Keratinocyte (primary cell): ENCODE measurements at regions not wholly inside any gene's neighbourhood (a gene's known extent, or its start where the extent isn't known, plus 50 kb on each side); places are given as distances from the start of the nearest gene placed in this dataset.

Experiments used
- DNase-seq: peaks from one replicate; pipeline ENCODE4 v3.0.0-alpha.2; 2011; ENCODE audit warnings: low read depth, missing footprints, low spot score
- FAIRE-seq: peaks from 2 replicates; lab custom pipeline; 2011; peaks lifted over from hg19 to GRCh38; lab: Jason Lieb, UNC
- H2AFZ ChIP-seq: 2 replicates; pipeline ENCODE4 v1.6.0; 2012; ENCODE audit warnings: low read length, control low read depth, inconsistent platforms; ENCODE audit not compliant: control insufficient read depth
- H3K27ac ChIP-seq: 2 replicates; pipeline ENCODE4 v1.5.1; 2011; ENCODE audit warnings: low read length; ENCODE audit not compliant: control insufficient read depth, insufficient read depth
- H3K27me3 ChIP-seq: 3 replicates; pipeline ENCODE4 v1.6.0; 2011; ENCODE audit warnings: low read length; ENCODE audit not compliant: control insufficient read depth, insufficient read depth; ENCODE audit errors: extremely low read depth
- H3K36me3 ChIP-seq, 2 experiments: 2 replicates in 1 of 2; 3 replicates in 1 of 2; pipeline ENCODE4 v1.5.1; 2011; ENCODE audit warnings: low read length in 2 of 2, mild to moderate bottlenecking in 1 of 2; ENCODE audit not compliant: control insufficient read depth in 2 of 2, insufficient read depth in 2 of 2; ENCODE audit errors: extremely low read depth in 1 of 2
- H3K4me1 ChIP-seq: 3 replicates; pipeline ENCODE4 v1.5.1; 2011; ENCODE audit warnings: low read length; ENCODE audit not compliant: control insufficient read depth, insufficient read depth; ENCODE audit errors: extremely low read depth
- H3K4me2 ChIP-seq: 3 replicates; pipeline ENCODE4 v1.6.0; 2011; ENCODE audit warnings: low read depth, low read length; ENCODE audit not compliant: control insufficient read depth, insufficient read depth; ENCODE audit errors: extremely low read depth
- H3K4me3 ChIP-seq, 3 experiments: fragments of 200-600 bp in 1 of 3; sonication (generic) in 1 of 3; 2 replicates in 2 of 3; 3 replicates in 1 of 3; pipeline ENCODE4 v1.5.1; 2011 to 2016; ENCODE audit warnings: low read length in 3 of 3, mild to moderate bottlenecking in 3 of 3, control low read depth in 2 of 3, inconsistent platforms in 1 of 3, low read depth in 1 of 3, mixed read lengths in 1 of 3, mixed run types in 1 of 3, moderate library complexity in 1 of 3; ENCODE audit not compliant: control insufficient read depth in 2 of 3, insufficient read depth in 2 of 3; ENCODE audit errors: extremely low read depth in 1 of 3
- H3K79me2 ChIP-seq: 2 replicates; pipeline ENCODE4 v1.6.0; 2012; ENCODE audit warnings: low read length; ENCODE audit not compliant: control insufficient read depth, insufficient read depth
- H3K9ac ChIP-seq: 3 replicates; pipeline ENCODE4 v1.6.0; 2011; ENCODE audit warnings: low read length; ENCODE audit not compliant: control insufficient read depth, insufficient read depth; ENCODE audit errors: extremely low read depth
- H3K9me1 ChIP-seq: 3 replicates; pipeline ENCODE4 v1.6.0; 2011; ENCODE audit warnings: low read length; ENCODE audit not compliant: control insufficient read depth, insufficient read depth; ENCODE audit errors: extremely low read depth
- H3K9me3 ChIP-seq: 2 replicates; pipeline ENCODE4 v1.5.1; 2012; ENCODE audit warnings: low read depth, low read length; ENCODE audit not compliant: control insufficient read depth
- H4K20me1 ChIP-seq: 3 replicates; pipeline ENCODE4 v1.6.0; 2011; ENCODE audit warnings: low read length; ENCODE audit not compliant: control insufficient read depth, insufficient read depth; ENCODE audit errors: extremely low read depth
- CTCF ChIP-seq, 3 experiments: IDR thresholded peaks in 1 of 3; conservative IDR thresholded peaks in 1 of 3; optimal IDR thresholded peaks in 1 of 3; 2 replicates in 2 of 3; 3 replicates in 1 of 3; pipeline versions ENCODE3 to v1.5.1; 2011; ENCODE audit warnings: low read length in 3 of 3, mild to moderate bottlenecking in 3 of 3, moderate library complexity in 2 of 3, control low read depth in 1 of 3, inconsistent platforms in 1 of 3; ENCODE audit not compliant: insufficient read depth in 2 of 3; ENCODE audit errors: extremely low read depth in 1 of 3
- EZH2 ChIP-seq: IDR thresholded peaks from one replicate; pipeline ENCODE4 v1.6.1; 2012; ENCODE audit warnings: inconsistent platforms, mild to moderate bottlenecking, low read length, moderate library complexity
- dilution Hi-C: fragments of 300-500 bp; cut with MboI; formaldehyde crosslinking; loops from one replicate; pipeline ENCODE4 v1.7.0; 2020; ENCODE audit warnings: low sequenced_read_pairs; ENCODE audit not compliant: extremely low pct_ligation_motif_present
- small RNA-seq, 3 experiments: library from RNA; depleted of rRNA; stranded (forward); fragments of <200 nt; gene quantifications; one replicate each; pipeline ENCODE3, GENCODE V24; 2012; ENCODE audit warnings: low read depth in 3 of 3, low replicate concordance in 1 of 3; ENCODE audit not compliant: insufficient read length in 3 of 3

GRCh38 chr7:106814887-106815286, 50.2 kb upstream of the PIK3CG start:
- H3K36me3 ChIP-seq, result no peaks in the 10 kb centered on the region
- H3K27ac ChIP-seq, result no peak overlapping the region
- no peak overlapping the region for H3K9ac ChIP-seq
- dilution Hi-C loops, result no loop called here
- H4K20me1 ChIP-seq, result no peaks in the 10 kb centered on the region
- H3K27me3 ChIP-seq, result peaks cover 4% of the 10 kb centered on the region
- FAIRE-seq (no peak), DNase-seq (no peak)
- H3K4me1 ChIP-seq, result no peaks in the 10 kb centered on the region
- H3K4me3 ChIP-seq, result no peak overlapping the region
- H2AFZ ChIP-seq, result no peak overlapping the region
- TF ChIP-seq CTCF (optimal IDR thresholded peaks at IDR 0.05 in 1 of 3, IDR thresholded peaks at IDR 0.05 in 1 of 3, conservative IDR thresholded peaks at IDR 0.05 in 1 of 3; ENCODE audit: extremely low read depth in 1 of 3, insufficient read depth in 2 of 3, low read length in 3 of 3) (no peak), EZH2 (no peak)
- no peaks in the 10 kb centered on the region for H3K9me1 ChIP-seq
- no peak overlapping the region for H3K4me2 ChIP-seq
- no peaks in the 10 kb centered on the region for H3K79me2 ChIP-seq
- no peaks in the 10 kb centered on the region for H3K9me3 ChIP-seq

Small RNA genes in the stretch of these regions (small RNA-seq; reads per million reads assigned to genes)
- 0 reads per million in 3 experiments for gene RNA5SP236
